OCI-LY7 (cell line): ENCODE measurements at regions not wholly inside any gene's neighbourhood (a gene's known extent, or its start where the extent isn't known, plus 50 kb on each side); places are given as distances from the start of the nearest gene placed in this dataset.

Experiments
- BruUV-seq: library from RNA; stranded (reverse); fragments of 400-500 nt; replicated peaks from 2 replicates; lab custom pipeline; 2021; lab: Mats Ljungman, UMichigan
- CTCF ChIA-PET: fragments of 300-600 bp; sonication (Branson Sonifier 250); formaldehyde crosslinking; loops from one replicate; lab custom pipeline; 2022; ENCODE audit warnings: antibody characterized with exemption; ENCODE audit not compliant: unreplicated experiment; lab: Charles Lee
- POLR2A ChIA-PET: fragments of 300-600 bp; sonication (Branson Sonifier 250); formaldehyde crosslinking; loops from one replicate; lab custom pipeline; 2022; ENCODE audit warnings: antibody characterized with exemption; lab: Charles Lee
- DNase-seq: peaks from one replicate; pipeline ENCODE4 v3.0.0-alpha.2; 2015; ENCODE audit warnings: low spot score
- H2AFZ ChIP-seq: fragments of 200-600 bp; sonication (generic), shearing (Covaris generic); 2 replicates; pipeline ENCODE4 v1.6.1; 2014; ENCODE audit warnings: mild to moderate bottlenecking, antibody characterized with exemption, low read length, moderate library complexity
- H3K27ac ChIP-seq: fragments of 200-600 bp; sonication (generic); 2 replicates; pipeline ENCODE4 v1.5.1; 2014; ENCODE audit warnings: mixed run types, low read depth, mild to moderate bottlenecking, moderate library complexity, low read length, inconsistent platforms; ENCODE audit not compliant: poor library complexity, severe bottlenecking
- H3K36me3 ChIP-seq: fragments of 200-600 bp; sonication (generic); 2 replicates; pipeline ENCODE4 v1.6.1; 2014; ENCODE audit warnings: mild to moderate bottlenecking, antibody characterized with exemption, low read length, moderate library complexity, mixed read lengths; ENCODE audit not compliant: insufficient read depth
- H3K4me1 ChIP-seq: fragments of 200-600 bp; sonication (generic); 2 replicates; pipeline ENCODE4 v1.5.1; 2014; ENCODE audit warnings: mild to moderate bottlenecking, low read length; ENCODE audit not compliant: insufficient read depth, poor library complexity, severe bottlenecking
- H3K4me2 ChIP-seq: fragments of 200-600 bp; sonication (generic); 2 replicates; pipeline ENCODE4 v1.6.1; 2014; ENCODE audit warnings: mild to moderate bottlenecking, low read length
- H3K4me3 ChIP-seq: fragments of 200-600 bp; sonication (generic); 2 replicates; pipeline ENCODE4 v1.5.1; 2014; ENCODE audit warnings: mild to moderate bottlenecking, low read depth, low read length; ENCODE audit not compliant: poor library complexity, severe bottlenecking
- H3K79me2 ChIP-seq: fragments of 200-600 bp; sonication (generic); 2 replicates; pipeline ENCODE4 v1.6.1; 2016; ENCODE audit warnings: low read depth, mild to moderate bottlenecking, low read length, moderate library complexity, mixed read lengths; ENCODE audit not compliant: insufficient read depth
- H3K9me2 ChIP-seq: fragments of 200-600 bp; sonication (generic); 2 replicates; pipeline ENCODE4 v1.6.1; 2016; ENCODE audit warnings: mild to moderate bottlenecking, low read length, mixed read lengths; ENCODE audit not compliant: insufficient read depth
- H3K9me3 ChIP-seq: fragments of 200-600 bp; sonication (generic); 2 replicates; pipeline ENCODE4 v1.6.1; 2014; ENCODE audit warnings: mild to moderate bottlenecking, mixed run types, low read length, mixed read lengths
- H4K20me1 ChIP-seq: fragments of 200-600 bp; sonication (generic); 2 replicates; pipeline ENCODE4 v1.6.1; 2014; ENCODE audit warnings: mild to moderate bottlenecking, antibody characterized with exemption, low read length, moderate library complexity, mixed read lengths; ENCODE audit not compliant: insufficient read depth
- CTCF ChIP-seq: fragments of 200-600 bp; sonication (generic); conservative IDR thresholded peaks from 2 replicates; pipeline ENCODE4 v1.5.1; 2014; ENCODE audit warnings: mild to moderate bottlenecking, antibody characterized with exemption, low read length, moderate library complexity, mixed read lengths
- EZH2phosphoT487 ChIP-seq: fragments of 200-600 bp; sonication (generic); IDR thresholded peaks from 2 replicates; pipeline ENCODE4 v1.6.1; 2018; ENCODE audit warnings: low read depth, borderline replicate concordance, mild to moderate bottlenecking, mixed run types, antibody characterized with exemption, low read length, moderate library complexity, mixed read lengths
- intact Hi-C: fragments of 100-400 bp; cut with micrococcal nuclease; formaldehyde crosslinking; loops from one replicate; pipeline ENCODE4 v1.10.0; 2022; ENCODE audit not compliant: unreplicated experiment

GRCh38 chr7:155362380-155363145 is 64.9 kb downstream of the INSIG1 start:
- no peak overlapping the region for H3K4me2 ChIP-seq
- no peaks in the 10 kb centered on the region for H3K9me3 ChIP-seq
- H2AFZ ChIP-seq = no peak overlapping the region
- no peak for TF ChIP-seq EZH2phosphoT487
- TF ChIP-seq CTCF = no peak
- BruUV-seq = no TSS peak
- no peaks in the 10 kb centered on the region for H4K20me1 ChIP-seq
- H3K9me2 ChIP-seq = no peaks in the 10 kb centered on the region
- ChIA-PET POLR2A (no interaction called here), CTCF (no interaction called here)
- H3K4me1 ChIP-seq = peaks cover 34% of the 10 kb centered on the region
- DNase-seq = no peak
- no peak overlapping the region for H3K27ac ChIP-seq
- H3K79me2 ChIP-seq = no peaks in the 10 kb centered on the region
- H3K4me3 ChIP-seq = no peak overlapping the region
- intact Hi-C loops = no loop called here
- no peaks in the 10 kb centered on the region for H3K36me3 ChIP-seq

GRCh38 chr7:155363146-155363539 is 65.5 kb downstream of the INSIG1 start:
- intact Hi-C loops = no loop called here
- H2AFZ ChIP-seq = no peak overlapping the region
- H3K4me2 ChIP-seq = no peak overlapping the region
- H3K79me2 ChIP-seq = no peaks in the 10 kb centered on the region
- H3K36me3 ChIP-seq = no peaks in the 10 kb centered on the region
- no peaks in the 10 kb centered on the region for H3K9me2 ChIP-seq
- no peak overlapping the region for H3K4me3 ChIP-seq
- ChIA-PET CTCF (no interaction called here), POLR2A (no interaction called here)
- no TSS peak for BruUV-seq
- H3K9me3 ChIP-seq = no peaks in the 10 kb centered on the region
- H3K4me1 ChIP-seq = peaks cover 34% of the 10 kb centered on the region
- TF ChIP-seq EZH2phosphoT487 = no peak
- TF ChIP-seq CTCF = no peak
- H4K20me1 ChIP-seq = no peaks in the 10 kb centered on the region
- no peak overlapping the region for H3K27ac ChIP-seq
- no peak for DNase-seq

- DNase-seq = peak; percentile 48
- H2AFZ ChIP-seq = no peak overlapping the region
- no peaks in the 10 kb centered on the region for H3K36me3 ChIP-seq
- ChIA-PET POLR2A (interaction anchor here (0.7 kb wide), 1 partner anchor 213 kb away, joined by 3 read pairs; no protein-coding TSS in a partner anchor), CTCF (no interaction called here)
- H3K9me3 ChIP-seq = no peaks in the 10 kb centered on the region
- H3K4me2 ChIP-seq = peak overlapping the region; percentile 16
- no peaks in the 10 kb centered on the region for H3K79me2 ChIP-seq
- TF ChIP-seq EZH2phosphoT487 (no peak), CTCF (peak; percentile 61)
- H3K4me1 ChIP-seq = peaks cover 34% of the 10 kb centered on the region
- no peak overlapping the region for H3K27ac ChIP-seq
- H3K4me3 ChIP-seq = no peak overlapping the region
- no TSS peak for BruUV-seq
- H3K9me2 ChIP-seq = no peaks in the 10 kb centered on the region
- intact Hi-C loops = no loop called here
- H4K20me1 ChIP-seq = no peaks in the 10 kb centered on the region
Observed at GRCh38 chr7:155363852-155364600, 66.3 kb downstream of the INSIG1 start.
